ENCODE measurements at regions not wholly inside any gene's neighbourhood (a gene's known extent, or its start where the extent isn't known, plus 50 kb on each side); places are given as distances from the start of the nearest gene placed in this dataset.
"Not testable (repeated sequence)": the region's sequence is repeated elsewhere in the genome, so short reads cannot be mapped to it uniquely, and the experiment has no call there.

DNA sequence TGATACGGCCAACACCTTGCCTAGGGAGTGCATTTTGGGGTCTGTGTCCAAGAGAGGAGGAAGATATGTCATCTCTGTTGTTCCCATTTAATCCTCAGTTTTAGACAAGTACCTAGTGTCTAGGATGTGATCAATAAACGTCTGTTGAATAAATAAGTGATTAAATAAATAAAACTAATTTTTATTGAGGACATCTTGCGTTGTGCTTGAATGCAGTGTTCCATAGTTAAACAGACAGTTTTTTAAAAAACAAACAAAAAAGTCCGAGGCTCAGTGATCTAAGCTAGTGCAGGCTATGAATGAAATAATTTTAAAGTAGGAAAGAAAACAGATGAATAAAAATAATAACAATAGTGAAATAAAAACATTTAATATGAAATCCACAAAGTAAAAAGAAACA is 283.0 kb upstream of the MAF start:
- Histone ChIP-seq H3F3A (ENCODE audit: control insufficient read depth, insufficient read depth) (no peaks in the 10 kb centered on the region), H3K4me3 (ENCODE audit: low read length) (no peak overlapping the region), H3K27ac (ENCODE audit: low read depth, low read length) (no peak overlapping the region), H3K79me2 (ENCODE audit: control insufficient read depth, low read length) (no peaks in the 10 kb centered on the region), H3K9me3 (ENCODE audit: control insufficient read depth, insufficient read depth, low read length) (no peaks in the 10 kb centered on the region), H3K27me3 (ENCODE audit: control insufficient read depth, low read length) (no peaks in the 10 kb centered on the region), H3K36me3 (ENCODE audit: control insufficient read depth, low read length) (no peaks in the 10 kb centered on the region), H3K4me1 (ENCODE audit: control insufficient read depth, low read length) (no peaks in the 10 kb centered on the region), H4K20me1 (ENCODE audit: control insufficient read depth, insufficient read depth, low read depth, low read length) (no peaks in the 10 kb centered on the region), H3K4me2 (ENCODE audit: low read length) (no peak overlapping the region), H3K9me2 (replicated peaks; ENCODE audit: control insufficient read depth, low read length) (no peaks in the 10 kb centered on the region)
- TF ChIP-seq, protein P1, sequence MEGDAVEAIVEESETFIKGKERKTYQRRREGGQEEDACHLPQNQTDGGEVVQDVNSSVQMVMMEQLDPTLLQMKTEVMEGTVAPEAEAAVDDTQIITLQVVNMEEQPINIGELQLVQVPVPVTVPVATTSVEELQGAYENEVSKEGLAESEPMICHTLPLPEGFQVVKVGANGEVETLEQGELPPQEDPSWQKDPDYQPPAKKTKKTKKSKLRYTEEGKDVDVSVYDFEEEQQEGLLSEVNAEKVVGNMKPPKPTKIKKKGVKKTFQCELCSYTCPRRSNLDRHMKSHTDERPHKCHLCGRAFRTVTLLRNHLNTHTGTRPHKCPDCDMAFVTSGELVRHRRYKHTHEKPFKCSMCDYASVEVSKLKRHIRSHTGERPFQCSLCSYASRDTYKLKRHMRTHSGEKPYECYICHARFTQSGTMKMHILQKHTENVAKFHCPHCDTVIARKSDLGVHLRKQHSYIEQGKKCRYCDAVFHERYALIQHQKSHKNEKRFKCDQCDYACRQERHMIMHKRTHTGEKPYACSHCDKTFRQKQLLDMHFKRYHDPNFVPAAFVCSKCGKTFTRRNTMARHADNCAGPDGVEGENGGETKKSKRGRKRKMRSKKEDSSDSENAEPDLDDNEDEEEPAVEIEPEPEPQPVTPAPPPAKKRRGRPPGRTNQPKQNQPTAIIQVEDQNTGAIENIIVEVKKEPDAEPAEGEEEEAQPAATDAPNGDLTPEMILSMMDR (IDR thresholded peaks at IDR 0.05; ENCODE audit: low read depth, low read length, poor library complexity, severe bottlenecking), result no peak
- no peak for TF ChIP-seq EZH2phosphoT487 (IDR thresholded peaks at IDR 0.05; ENCODE audit: borderline replicate concordance, low read length)

DNA sequence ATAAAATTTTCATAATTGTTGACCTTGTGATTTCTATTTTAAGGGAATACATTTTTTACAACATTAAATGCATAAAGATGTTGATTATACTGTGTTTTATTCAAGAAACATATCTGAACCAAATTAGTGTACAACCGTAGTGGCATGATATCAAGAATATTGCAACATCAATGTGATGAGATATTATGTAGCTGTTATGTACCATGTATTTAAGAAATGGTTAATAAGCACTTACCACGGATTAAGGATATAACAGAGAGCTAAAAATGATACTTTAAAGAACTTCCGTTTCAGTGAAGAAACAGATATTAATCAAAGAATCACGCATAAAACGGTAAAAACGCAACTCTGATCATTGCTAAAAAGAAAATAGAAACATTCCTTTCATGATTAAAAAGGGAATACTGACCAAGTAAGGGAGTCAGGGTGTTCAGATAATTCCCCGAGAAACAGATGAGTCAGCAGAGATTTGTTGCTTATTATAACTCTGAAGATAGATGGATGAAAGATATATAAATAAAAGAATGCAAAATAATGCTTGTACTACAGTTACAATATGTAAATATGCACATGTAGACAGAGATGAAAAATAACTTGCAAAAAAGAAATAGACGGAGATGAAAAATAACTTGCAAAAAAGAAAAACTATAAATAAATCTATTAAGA is 281.9 kb upstream of the MAF start:
- TF ChIP-seq EZH2phosphoT487 (IDR thresholded peaks at IDR 0.05; ENCODE audit: borderline replicate concordance, low read length), result no peak
- TF ChIP-seq, protein P1 (IDR thresholded peaks at IDR 0.05; ENCODE audit: low read depth, low read length, poor library complexity, severe bottlenecking), result no peak
- no peaks in the 10 kb centered on the region for H3K9me2 ChIP-seq (replicated peaks; ENCODE audit: control insufficient read depth, low read length)
- H3F3A ChIP-seq (ENCODE audit: control insufficient read depth, insufficient read depth), result no peaks in the 10 kb centered on the region
- no peaks in the 10 kb centered on the region for H3K9me3 ChIP-seq (ENCODE audit: control insufficient read depth, insufficient read depth, low read length)
- H3K27me3 ChIP-seq (ENCODE audit: control insufficient read depth, low read length), result no peaks in the 10 kb centered on the region
- H3K4me3 ChIP-seq (ENCODE audit: low read length), result no peak overlapping the region
- no peaks in the 10 kb centered on the region for H3K4me1 ChIP-seq (ENCODE audit: control insufficient read depth, low read length)
- no peak overlapping the region for H3K27ac ChIP-seq (ENCODE audit: low read depth, low read length)
- H3K36me3 ChIP-seq (ENCODE audit: control insufficient read depth, low read length), result no peaks in the 10 kb centered on the region
- no peaks in the 10 kb centered on the region for H3K79me2 ChIP-seq (ENCODE audit: control insufficient read depth, low read length)
- no peaks in the 10 kb centered on the region for H4K20me1 ChIP-seq (ENCODE audit: control insufficient read depth, insufficient read depth, low read depth, low read length)
- H3K4me2 ChIP-seq (ENCODE audit: low read length), result no peak overlapping the region

DNA sequence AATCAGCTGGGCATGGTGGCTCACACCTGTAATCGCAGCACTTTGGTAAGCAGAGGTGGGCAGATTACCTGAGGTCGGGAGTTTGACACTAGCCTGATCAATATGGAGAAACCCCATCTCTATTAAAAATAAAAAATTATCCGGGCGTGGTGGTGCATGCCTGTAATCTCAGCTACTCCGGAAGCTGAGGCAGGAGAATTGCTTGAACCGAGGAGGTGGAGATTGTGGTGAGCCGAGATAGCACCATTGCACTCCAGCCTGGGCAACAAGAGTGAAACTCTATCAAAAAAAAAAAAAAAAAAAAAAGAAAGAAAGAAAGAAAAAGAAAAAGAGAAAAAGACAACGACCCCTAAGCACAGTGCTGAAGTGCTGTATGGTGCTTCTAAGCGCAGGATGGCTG is 280.6 kb upstream of the MAF start:
- H3K9me3 ChIP-seq (ENCODE audit: control insufficient read depth, insufficient read depth, low read length); H3K36me3 ChIP-seq (ENCODE audit: control insufficient read depth, low read length); H3K79me2 ChIP-seq (ENCODE audit: control insufficient read depth, low read length); H3K4me3 ChIP-seq (ENCODE audit: low read length); H3K4me1 ChIP-seq (ENCODE audit: control insufficient read depth, low read length); H4K20me1 ChIP-seq (ENCODE audit: control insufficient read depth, insufficient read depth, low read depth, low read length); H3K27ac ChIP-seq (ENCODE audit: low read depth, low read length); H3K27me3 ChIP-seq (ENCODE audit: control insufficient read depth, low read length); H3K4me2 ChIP-seq (ENCODE audit: low read length); H3F3A ChIP-seq (ENCODE audit: control insufficient read depth, insufficient read depth); H3K9me2 ChIP-seq (replicated peaks; ENCODE audit: control insufficient read depth, low read length): not testable (repeated sequence)

DNA sequence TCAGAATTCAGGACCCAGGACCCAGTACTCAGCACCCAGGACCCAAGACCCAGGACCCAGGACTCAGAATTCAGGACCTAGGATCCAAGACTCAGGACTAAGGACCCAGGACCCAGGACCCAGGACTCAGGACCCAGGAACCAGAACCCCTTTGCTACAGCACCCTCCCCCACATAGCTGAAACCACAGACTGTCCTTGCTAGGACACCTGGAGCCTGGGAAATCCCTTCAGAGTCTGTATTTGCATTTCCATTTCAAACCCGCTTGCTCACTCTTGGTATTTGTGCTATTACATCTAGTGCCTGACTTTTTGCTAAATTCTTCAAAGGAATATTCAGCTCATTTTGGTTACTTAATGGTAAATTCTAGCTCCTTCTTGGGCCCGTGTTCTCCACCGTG is 275.8 kb upstream of the MAF start:
- Histone ChIP-seq H4K20me1 (ENCODE audit: control insufficient read depth, insufficient read depth, low read depth, low read length) (no peaks in the 10 kb centered on the region), H3K4me1 (ENCODE audit: control insufficient read depth, low read length) (no peaks in the 10 kb centered on the region), H3F3A (ENCODE audit: control insufficient read depth, insufficient read depth) (no peaks in the 10 kb centered on the region), H3K36me3 (ENCODE audit: control insufficient read depth, low read length) (no peaks in the 10 kb centered on the region), H3K27me3 (ENCODE audit: control insufficient read depth, low read length) (no peaks in the 10 kb centered on the region), H3K4me2 (ENCODE audit: low read length) (no peak overlapping the region), H3K27ac (ENCODE audit: low read depth, low read length) (no peak overlapping the region), H3K79me2 (ENCODE audit: control insufficient read depth, low read length) (no peaks in the 10 kb centered on the region), H3K9me3 (ENCODE audit: control insufficient read depth, insufficient read depth, low read length) (no peaks in the 10 kb centered on the region; the same call in 1 of the 2 replicates), H3K9me2 (replicated peaks; ENCODE audit: control insufficient read depth, low read length) (no peaks in the 10 kb centered on the region), H3K4me3 (ENCODE audit: low read length) (no peak overlapping the region)
- TF ChIP-seq, protein P1 (IDR thresholded peaks at IDR 0.05; ENCODE audit: low read depth, low read length, poor library complexity, severe bottlenecking), result no peak
- TF ChIP-seq EZH2phosphoT487 (IDR thresholded peaks at IDR 0.05; ENCODE audit: borderline replicate concordance, low read length), result no peak

Measured in DOHH2 (cell line).